Fibroblast of skin of back (primary cell): ENCODE measurements at regions not wholly inside any gene's neighbourhood (a gene's known extent, or its start where the extent isn't known, plus 50 kb on each side); places are given as distances from the start of the nearest gene placed in this dataset.
A peak's percentile ranks its signal among the peaks of the same experiment; 100 is the strongest.

Source experiments
- DNase-seq: peaks from one replicate; pipeline ENCODE4 v3.0.0-alpha.2; 2013

- DNase-seq, result no peak
Observed at GRCh38 chr6:2462831-2463230, 217.4 kb upstream of the GMDS start.

GRCh38 chr6:2460216-2460745 is 214.9 kb upstream of the GMDS start:
- no peak for DNase-seq

GRCh38 chr6:2454180-2454579 is 208.8 kb upstream of the GMDS start:
- no peak for DNase-seq

GRCh38 chr6:2450546-2450945 is 205.1 kb upstream of the GMDS start:
- DNase-seq, result no peak

GRCh38 chr6:2449572-2449940 is 204.2 kb upstream of the GMDS start:
- DNase-seq, result no peak

- DNase-seq, result peak; percentile 89
Observed at GRCh38 chr6:2448826-2449571, 203.6 kb upstream of the GMDS start.

GRCh38 chr6:2447931-2448330 is 202.5 kb upstream of the GMDS start:
- no peak for DNase-seq

GRCh38 chr6:2447318-2447920 is 202.0 kb upstream of the GMDS start:
- no peak for DNase-seq

- no peak for DNase-seq
Observed at GRCh38 chr6:2441601-2442475, 196.4 kb upstream of the GMDS start.

- DNase-seq, result no peak
Observed at GRCh38 chr6:2440516-2440915, 195.1 kb upstream of the GMDS start.

GRCh38 chr6:2439632-2440031 is 194.2 kb upstream of the GMDS start:
- no peak for DNase-seq

- DNase-seq, result no peak
Observed at GRCh38 chr6:2439082-2439481, 193.7 kb upstream of the GMDS start.

GRCh38 chr6:2436410-2437154 is 191.2 kb upstream of the GMDS start:
- no peak for DNase-seq

- DNase-seq, result no peak
Observed at GRCh38 chr6:2435323-2435722, 189.9 kb upstream of the GMDS start.

GRCh38 chr6:2434912-2435311 is 189.5 kb upstream of the GMDS start:
- DNase-seq, result no peak

GRCh38 chr6:2434116-2434515 is 188.7 kb upstream of the GMDS start:
- DNase-seq, result no peak

GRCh38 chr6:2433711-2434110 is 188.3 kb upstream of the GMDS start:
- DNase-seq, result no peak

- peak; percentile 61 for DNase-seq
Observed at GRCh38 chr6:2433266-2433665, 187.9 kb upstream of the GMDS start.

- DNase-seq, result peak; percentile 99
Observed at GRCh38 chr6:2432292-2432691, 186.9 kb upstream of the GMDS start.

GRCh38 chr6:2430612-2431011 is 185.2 kb upstream of the GMDS start:
- DNase-seq, result no peak

GRCh38 chr6:2429460-2429859 is 184.1 kb upstream of the GMDS start:
- DNase-seq, result peak; percentile 53

GRCh38 chr6:2429032-2429431 is 183.6 kb upstream of the GMDS start:
- no peak for DNase-seq
